Right hindlimb (tissue), 1 donor: ENCODE measurements at regions not wholly inside any gene's neighbourhood (a gene's known extent, or its start where the extent isn't known, plus 50 kb on each side); places are given as distances from the start of the nearest gene placed in this dataset.

ENCODE experiments used
- DNase-seq: peaks from one replicate; pipeline ENCODE4 v3.0.0-alpha.2; 2018

DNA sequence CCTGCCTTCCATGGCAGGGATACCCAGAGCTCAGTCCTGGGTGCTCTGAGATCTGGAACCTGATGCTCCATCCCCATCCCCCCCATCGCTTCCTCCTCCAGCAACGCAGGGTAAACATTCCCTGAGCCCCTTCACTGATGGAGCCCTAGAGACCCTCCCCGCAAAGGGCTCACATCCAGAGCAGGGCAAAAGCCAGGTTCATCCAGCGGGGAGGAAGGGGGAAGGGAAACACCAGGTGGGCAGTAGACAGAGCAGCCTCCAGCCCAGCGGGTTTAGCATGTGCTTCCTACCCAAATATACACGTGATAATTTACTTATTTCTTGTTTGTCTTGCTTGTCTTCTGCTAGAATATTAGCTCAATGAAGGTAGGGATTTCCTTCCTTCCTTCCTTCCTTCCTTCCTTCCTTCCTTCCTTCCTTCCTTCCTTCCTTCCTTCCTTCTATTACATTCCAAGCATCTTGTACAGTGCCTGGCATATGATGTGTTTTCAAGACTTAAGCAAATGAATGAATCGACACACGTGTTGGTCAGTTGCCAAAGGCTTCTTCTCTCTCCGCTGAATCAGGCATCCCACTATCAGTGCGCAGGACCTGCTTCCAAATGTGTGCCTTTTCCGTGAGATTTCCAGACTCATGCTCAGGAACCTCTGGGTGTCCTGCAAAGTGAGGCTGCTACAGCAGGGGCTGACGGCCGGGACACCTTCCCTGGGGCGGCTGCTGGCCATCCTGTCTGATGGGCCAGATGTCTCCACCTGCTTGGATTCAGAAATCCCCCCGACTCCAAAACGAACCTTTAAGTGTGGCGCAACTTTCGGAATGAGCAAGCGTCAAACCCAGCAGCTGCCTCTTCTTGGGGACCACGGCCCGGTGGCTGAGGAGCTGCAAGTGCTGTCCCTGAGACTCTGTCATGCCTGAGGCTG lies 955.1 kb downstream of the BRD1 start:
- DNase-seq: peak; percentile 3

GRCh38 chr22:48871176-48871840 lies 956.4 kb downstream of the BRD1 start:
- peak; percentile 12 for DNase-seq

DNA sequence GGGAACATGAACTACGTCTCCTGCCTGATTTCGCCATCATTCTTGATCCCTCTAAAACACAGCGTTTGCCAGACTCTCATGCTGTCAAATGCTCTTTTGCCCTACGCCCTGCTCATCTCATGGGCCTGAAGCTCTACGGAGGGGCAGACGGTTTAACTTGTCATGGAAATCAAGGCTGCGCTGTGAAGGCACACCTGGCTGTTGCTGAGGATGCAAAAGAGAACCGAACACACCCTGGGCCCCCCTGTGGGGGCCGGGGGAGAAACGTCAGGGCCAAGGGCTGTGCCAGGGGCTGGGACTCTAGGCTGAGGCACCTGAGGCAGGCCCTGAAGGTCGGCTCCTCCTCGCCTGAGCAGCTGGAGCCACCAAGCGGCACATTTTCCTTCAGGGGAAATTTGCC lies 957.2 kb downstream of the BRD1 start:
- peak; percentile 5 for DNase-seq

- DNase-seq: no peak
Observed at GRCh38 chr22:48869788-48870187, 957.9 kb downstream of the BRD1 start.

GRCh38 chr22:48869161-48869560 lies 958.5 kb downstream of the BRD1 start:
- DNase-seq: no peak

DNA sequence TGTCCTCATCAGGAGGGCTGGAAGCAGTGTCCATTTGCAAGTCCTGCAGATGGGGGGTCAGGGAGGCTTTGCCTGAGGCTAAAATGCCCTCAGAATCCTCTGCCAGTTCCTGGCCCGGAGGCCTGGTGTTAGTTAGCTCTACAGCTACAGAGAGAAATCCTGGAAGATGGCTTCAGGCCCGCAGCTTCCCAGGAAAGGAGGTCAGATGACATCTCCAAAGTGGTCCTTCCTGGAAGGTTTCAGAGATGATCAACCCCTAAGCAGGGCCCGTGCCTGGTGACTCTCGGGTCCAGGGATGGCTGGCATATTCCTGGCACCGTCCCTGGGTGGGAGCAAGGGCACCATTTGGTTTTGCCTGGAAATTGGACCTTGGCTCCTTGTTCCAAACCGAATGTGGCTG lies 959.1 kb downstream of the BRD1 start:
- DNase-seq: no peak

DNA sequence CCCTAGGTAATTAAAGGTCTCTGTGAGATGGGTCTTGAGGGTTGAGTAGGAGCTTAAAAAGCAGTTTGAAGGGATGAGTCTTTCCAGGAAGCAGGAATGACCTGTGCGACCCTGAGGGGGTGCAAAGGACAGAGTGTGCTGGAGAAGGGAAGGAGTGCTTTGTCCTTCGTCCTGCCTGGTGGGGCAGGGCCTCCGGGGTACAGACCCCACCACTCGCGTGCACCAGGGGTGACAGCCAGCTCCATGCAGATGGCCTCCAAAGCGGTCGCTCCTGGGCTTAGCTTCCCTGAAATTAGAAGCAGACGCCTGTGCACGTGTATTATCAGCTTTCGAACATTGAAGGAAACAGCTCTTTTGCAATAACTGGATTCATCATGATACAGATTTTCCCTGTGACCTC lies 959.8 kb downstream of the BRD1 start:
- no peak for DNase-seq

GRCh38 chr22:48866906-48867681 lies 960.6 kb downstream of the BRD1 start:
- peak; percentile 33 for DNase-seq

GRCh38 chr22:48864748-48865147 lies 962.9 kb downstream of the BRD1 start:
- DNase-seq: no peak

DNA sequence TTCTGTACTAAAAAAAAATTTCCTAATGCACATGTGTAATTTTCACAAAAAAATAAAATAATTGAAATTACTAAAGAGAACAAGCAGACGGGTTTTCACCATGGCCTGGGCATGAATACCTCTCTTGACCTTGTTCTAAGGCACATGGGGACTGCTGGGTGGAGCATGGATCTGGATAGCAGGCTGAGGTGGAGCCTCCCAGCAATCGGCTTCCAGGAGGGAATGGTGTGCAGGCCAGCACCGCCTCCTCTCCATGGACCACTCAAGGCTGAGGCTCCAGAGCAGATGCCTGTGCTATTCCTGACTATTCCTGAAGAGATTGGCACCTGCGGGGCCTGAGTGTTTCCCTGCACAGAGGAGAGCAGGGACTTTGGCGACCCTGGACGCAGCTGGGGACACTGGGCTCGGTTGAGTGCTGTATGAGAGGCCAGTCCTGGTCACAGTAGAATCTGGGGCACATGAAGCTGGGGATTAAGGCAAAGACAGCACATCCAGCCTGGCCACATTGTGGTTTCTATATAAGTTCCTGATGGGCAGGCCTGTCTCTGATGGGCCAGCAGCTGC lies 963.6 kb downstream of the BRD1 start:
- no peak for DNase-seq

GRCh38 chr22:48860557-48860956 lies 967.1 kb downstream of the BRD1 start:
- no peak for DNase-seq

DNA sequence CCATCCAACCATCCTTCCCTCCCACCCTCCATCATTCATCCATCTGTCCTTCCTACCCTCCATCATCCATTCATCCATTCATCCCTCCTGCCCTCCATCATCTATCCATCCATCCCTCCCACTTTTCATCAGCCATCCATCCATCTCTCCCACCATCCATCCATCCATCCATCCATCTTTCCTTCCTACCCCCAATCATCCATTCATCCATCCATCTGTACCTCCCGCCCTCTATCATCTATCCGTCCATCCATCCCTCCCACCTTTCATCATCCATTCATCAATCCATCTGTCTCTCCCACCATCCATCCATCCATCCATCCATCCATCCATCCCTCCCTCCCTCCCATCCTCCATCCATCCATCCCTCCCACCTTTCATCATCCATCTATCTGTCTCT lies 968.8 kb downstream of the BRD1 start:
- no peak for DNase-seq

DNA sequence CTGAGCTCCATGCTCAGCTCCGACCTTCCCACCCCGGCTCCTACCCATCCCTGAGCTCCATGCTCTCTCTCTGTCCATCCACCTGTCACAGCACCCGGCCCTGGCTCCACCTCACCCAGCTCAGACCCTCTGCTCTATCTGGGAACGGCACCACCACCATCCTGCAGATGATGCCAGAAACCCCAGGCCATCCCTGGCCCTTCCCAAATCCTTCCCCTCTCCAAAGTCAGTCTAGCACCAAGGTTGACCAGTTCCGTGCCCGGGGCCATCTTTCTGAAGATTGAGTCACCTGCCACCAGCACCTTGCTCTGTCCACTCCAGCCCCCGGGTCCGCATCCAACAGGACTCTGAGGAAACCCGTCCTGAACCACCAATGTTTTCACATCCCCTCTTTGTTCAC lies 969.6 kb downstream of the BRD1 start:
- DNase-seq: no peak

- no peak for DNase-seq
Observed at GRCh38 chr22:48857202-48857805, 970.4 kb downstream of the BRD1 start.

GRCh38 chr22:48856308-48856615 lies 971.4 kb downstream of the BRD1 start:
- no peak for DNase-seq

DNA sequence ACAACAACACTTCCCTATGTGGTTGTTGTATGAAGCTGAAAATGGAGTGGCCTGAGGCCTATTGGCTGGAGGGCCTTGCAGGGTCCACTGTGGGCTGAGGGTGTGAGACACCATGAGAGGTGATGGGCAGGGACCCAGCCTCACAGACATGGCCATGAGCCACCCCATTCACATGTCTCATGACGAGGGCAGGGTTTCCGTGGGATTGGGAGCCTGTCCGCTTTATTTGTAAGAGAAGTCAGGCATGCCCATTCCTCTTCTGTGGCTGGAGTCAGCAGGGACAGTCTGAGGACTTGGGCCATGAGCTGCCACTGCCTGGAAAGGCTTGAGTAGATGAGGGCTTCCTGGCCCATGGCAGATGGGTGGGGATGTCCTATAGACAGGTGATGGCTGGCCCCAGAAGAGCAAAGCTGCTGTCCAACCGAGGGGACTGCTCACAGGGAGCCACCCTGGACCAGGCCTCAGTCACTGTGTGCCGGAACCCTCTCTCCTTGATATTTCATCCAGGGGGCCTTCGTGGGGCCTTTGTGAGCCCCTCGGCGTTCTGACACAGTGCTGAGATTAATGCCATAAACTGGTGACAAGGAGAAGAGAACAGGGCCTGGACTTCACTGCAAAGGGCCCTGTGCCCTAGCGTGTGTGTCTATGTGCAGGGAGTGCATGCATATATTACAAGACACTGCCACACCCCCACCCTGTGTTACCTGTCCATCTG lies 971.9 kb downstream of the BRD1 start:
- DNase-seq: no peak

GRCh38 chr22:48855013-48855412 lies 972.7 kb downstream of the BRD1 start:
- no peak for DNase-seq

DNA sequence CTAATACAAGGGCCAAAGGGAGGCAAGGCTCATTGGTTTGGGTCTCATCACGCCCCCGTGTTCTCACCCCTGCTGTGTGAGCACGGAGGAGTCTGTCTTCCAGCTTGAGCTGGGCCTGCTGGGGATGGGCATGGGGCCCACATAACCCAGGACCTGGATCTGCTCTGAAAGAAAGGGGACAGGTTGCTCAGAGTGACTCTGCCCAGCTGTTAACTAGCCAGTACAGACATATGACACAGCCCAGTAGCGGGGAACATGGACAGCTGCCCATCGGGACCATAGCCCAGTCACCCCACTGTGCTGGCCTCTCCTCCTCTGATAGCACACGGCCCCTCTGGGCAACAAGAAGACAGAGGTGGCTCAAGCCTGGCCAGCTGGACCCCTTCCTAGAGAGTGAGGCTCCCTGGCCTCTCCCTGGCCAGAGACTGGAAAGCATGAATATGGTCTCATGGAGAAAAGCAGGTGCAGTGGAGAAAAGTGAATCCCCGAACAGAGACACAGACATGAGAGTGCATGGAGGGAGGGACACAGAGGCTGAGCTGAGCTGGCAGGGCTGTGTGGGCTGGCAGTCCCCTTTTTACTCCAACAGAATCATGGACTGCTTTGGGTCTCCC lies 973.9 kb downstream of the BRD1 start:
- DNase-seq: no peak

DNA sequence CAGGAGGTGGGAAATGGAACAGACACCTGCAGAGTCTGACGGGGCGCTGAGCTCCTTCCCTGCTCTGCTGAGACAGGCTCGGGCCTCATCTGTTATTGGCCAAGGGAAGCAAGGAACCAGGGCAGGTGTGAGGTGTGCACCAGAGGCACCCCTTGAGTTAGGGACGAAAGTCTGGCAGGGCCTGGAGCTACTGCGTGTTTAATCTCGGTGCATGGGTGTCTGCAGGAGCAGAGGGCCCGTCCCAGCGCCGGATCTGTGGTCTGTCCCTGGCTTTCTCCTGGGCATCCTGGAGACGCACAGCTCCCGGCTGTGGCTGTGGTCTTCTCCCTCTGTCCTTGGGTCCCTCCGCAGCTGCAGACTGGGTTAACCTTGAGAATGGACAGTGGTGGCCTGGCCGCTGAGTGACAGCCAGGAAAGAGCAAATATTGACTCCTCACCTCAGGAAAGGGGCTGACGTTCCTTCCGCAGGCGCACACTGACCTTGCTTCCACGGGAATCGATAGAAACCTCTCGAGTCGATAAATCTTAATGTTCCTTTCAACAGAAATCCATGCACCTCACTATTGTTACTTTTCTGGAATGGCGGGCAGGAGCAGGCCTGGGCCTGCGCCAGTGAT lies 975.6 kb downstream of the BRD1 start:
- no peak for DNase-seq

GRCh38 chr22:48850658-48851287 lies 976.9 kb downstream of the BRD1 start:
- no peak for DNase-seq
